ENCODE measurements at regions not wholly inside any gene's neighbourhood (a gene's known extent, or its start where the extent isn't known, plus 50 kb on each side); places are given as distances from the start of the nearest gene placed in this dataset.

GRCh38 chr17:52732841-52733240 is 574.3 kb upstream of the CA10 start:
- no peak for TF ChIP-seq EZH2phosphoT487 (IDR thresholded peaks at IDR 0.05; ENCODE audit: borderline replicate concordance, low read length)
- no peak for TF ChIP-seq CTCF (IDR thresholded peaks at IDR 0.05; ENCODE audit: low read depth, low read length, poor library complexity, severe bottlenecking)
